ENCODE measurements at regions not wholly inside any gene's neighbourhood (a gene's known extent, or its start where the extent isn't known, plus 50 kb on each side); places are given as distances from the start of the nearest gene placed in this dataset.

- Histone ChIP-seq H3K4me3 (no peak overlapping the region), H3K4me1 (no peaks in the 10 kb centered on the region), H3K9me3 (replicated peaks) (peaks cover 25% of the 10 kb centered on the region), H3K36me3 (no peaks in the 10 kb centered on the region), H3K27me3 (ENCODE audit: low read depth) (no peaks in the 10 kb centered on the region), H3K27ac (replicated peaks) (no peak overlapping the region)
- no peak for DNase-seq
- no peak for TF ChIP-seq CTCF (IDR thresholded peaks at IDR 0.05; ENCODE audit: borderline replicate concordance)
- intact Hi-C loops (cut with micrococcal nuclease), result no loop called here
These were observed 742.9 kb upstream of the DDX18 start for GRCh38 chr2:117071556-117072102.

- intact Hi-C loops (cut with micrococcal nuclease), result no loop called here
- peaks cover 27% of the 10 kb centered on the region for H3K9me3 ChIP-seq (replicated peaks)
- no peaks in the 10 kb centered on the region for H3K36me3 ChIP-seq
- no peak overlapping the region for H3K27ac ChIP-seq (replicated peaks)
- no peak overlapping the region for H3K4me3 ChIP-seq
- no peaks in the 10 kb centered on the region for H3K27me3 ChIP-seq (ENCODE audit: low read depth)
- H3K4me1 ChIP-seq, result no peaks in the 10 kb centered on the region
- no peak for DNase-seq
- no peak for TF ChIP-seq CTCF (IDR thresholded peaks at IDR 0.05; ENCODE audit: borderline replicate concordance)
These were observed 739.7 kb upstream of the DDX18 start for GRCh38 chr2:117074756-117075155.

- intact Hi-C loops (cut with micrococcal nuclease), result no loop called here
- H3K27ac ChIP-seq (replicated peaks), result no peak overlapping the region
- TF ChIP-seq CTCF (IDR thresholded peaks at IDR 0.05; ENCODE audit: borderline replicate concordance), result no peak
These were observed 729.2 kb upstream of the DDX18 start for GRCh38 chr2:117085256-117085655.

GRCh38 chr2:117085737-117086136 lies 728.8 kb upstream of the DDX18 start:
- H3K9me3 ChIP-seq (replicated peaks), result no peaks in the 10 kb centered on the region
- H3K27me3 ChIP-seq (ENCODE audit: low read depth), result no peaks in the 10 kb centered on the region
- DNase-seq, result no peak
- intact Hi-C loops (cut with micrococcal nuclease), result no loop called here
- no peak overlapping the region for H3K27ac ChIP-seq (replicated peaks)
- H3K4me1 ChIP-seq, result no peaks in the 10 kb centered on the region
- H3K4me3 ChIP-seq, result no peak overlapping the region
- TF ChIP-seq CTCF (IDR thresholded peaks at IDR 0.05; ENCODE audit: borderline replicate concordance), result no peak
- no peaks in the 10 kb centered on the region for H3K36me3 ChIP-seq

More at GRCh38 chr2:117085256-117085655, 729.2 kb upstream of the DDX18 start:
- no peaks in the 10 kb centered on the region for H3K4me1 ChIP-seq
- H3K4me3 ChIP-seq, result no peak overlapping the region
- H3K27me3 ChIP-seq (ENCODE audit: low read depth), result no peaks in the 10 kb centered on the region
- no peak for DNase-seq
- no peaks in the 10 kb centered on the region for H3K9me3 ChIP-seq (replicated peaks)
- no peaks in the 10 kb centered on the region for H3K36me3 ChIP-seq

GRCh38 chr2:117086174-117086942 lies 728.1 kb upstream of the DDX18 start:
- Histone ChIP-seq H3K4me3 (no peak overlapping the region), H3K27me3 (ENCODE audit: low read depth) (no peaks in the 10 kb centered on the region), H3K36me3 (no peaks in the 10 kb centered on the region), H3K9me3 (replicated peaks) (no peaks in the 10 kb centered on the region), H3K27ac (replicated peaks) (no peak overlapping the region), H3K4me1 (no peaks in the 10 kb centered on the region)
- intact Hi-C loops (cut with micrococcal nuclease), result no loop called here
- no peak for TF ChIP-seq CTCF (IDR thresholded peaks at IDR 0.05; ENCODE audit: borderline replicate concordance)
- DNase-seq, result no peak

All from left ventricle myocardium inferior (tissue), 1 donor.